Omental fat pad (tissue), 3 donors: ENCODE measurements at regions not wholly inside any gene's neighbourhood (a gene's known extent, or its start where the extent isn't known, plus 50 kb on each side); places are given as distances from the start of the nearest gene placed in this dataset.

Experiments used
- ATAC-seq: fragments of 150-250 bp; one replicate; pipeline ENCODE4 v1.9.1; 2016; ENCODE audit warnings: mild to moderate bottlenecking, moderate library complexity; ENCODE audit not compliant: low FRiP score
- DNase-seq: peaks from one replicate; pipeline ENCODE4 v3.0.0-alpha.2; 2019; ENCODE audit warnings: low spot score
- CTCF ChIP-seq, 3 donors: fragments of 450-650 bp; IDR thresholded peaks; one replicate each; pipeline ENCODE4 v1.5.1; 2016 to 2017; ENCODE audit warnings: antibody characterized with exemption in 3 of 3, mild to moderate bottlenecking in 3 of 3, moderate library complexity in 2 of 3

GRCh38 chr1:157410457-157410856, 141.9 kb downstream of the FCRL5 start:
- DNase-seq: no peak
- TF ChIP-seq CTCF (IDR thresholded peaks at IDR 0.05): no peak
- ATAC-seq: no peak

GRCh38 chr1:157409927-157410326, 142.4 kb downstream of the FCRL5 start:
- TF ChIP-seq CTCF (IDR thresholded peaks at IDR 0.05): no peak
- DNase-seq (no peak), ATAC-seq (no peak)

- TF ChIP-seq CTCF (IDR thresholded peaks at IDR 0.05): no peak
- DNase-seq (no peak), ATAC-seq (no peak)
Observed at GRCh38 chr1:157407917-157408525, 144.3 kb downstream of the FCRL5 start.

- ATAC-seq (no peak), DNase-seq (no peak)
- TF ChIP-seq CTCF (IDR thresholded peaks at IDR 0.05): no peak
Observed at GRCh38 chr1:157407367-157407766, 144.9 kb downstream of the FCRL5 start.

GRCh38 chr1:157405662-157406061, 146.7 kb downstream of the FCRL5 start:
- ATAC-seq (no peak), DNase-seq (no peak)
- no peak for TF ChIP-seq CTCF (IDR thresholded peaks at IDR 0.05)

GRCh38 chr1:157404614-157405013, 147.7 kb downstream of the FCRL5 start:
- ATAC-seq (no peak), DNase-seq (no peak)
- no peak for TF ChIP-seq CTCF (IDR thresholded peaks at IDR 0.05)

- TF ChIP-seq CTCF (IDR thresholded peaks at IDR 0.05): no peak
- DNase-seq (no peak), ATAC-seq (no peak)
Observed at GRCh38 chr1:157404063-157404501, 148.2 kb downstream of the FCRL5 start.
